ENCODE measurements at regions not wholly inside any gene's neighbourhood (a gene's known extent, or its start where the extent isn't known, plus 50 kb on each side); places are given as distances from the start of the nearest gene placed in this dataset.

- no peak overlapping the region for H3K4me3 ChIP-seq (ENCODE audit: low read length)
- TF ChIP-seq CTCF (conservative IDR thresholded peaks at IDR 0.05; ENCODE audit: low read length) = no peak
- DNase-seq (ENCODE audit: low read depth) = peak; percentile 6
Measured at GRCh38 chr5:121189342-121190305, 662.1 kb upstream of the FTMT start.

DNA sequence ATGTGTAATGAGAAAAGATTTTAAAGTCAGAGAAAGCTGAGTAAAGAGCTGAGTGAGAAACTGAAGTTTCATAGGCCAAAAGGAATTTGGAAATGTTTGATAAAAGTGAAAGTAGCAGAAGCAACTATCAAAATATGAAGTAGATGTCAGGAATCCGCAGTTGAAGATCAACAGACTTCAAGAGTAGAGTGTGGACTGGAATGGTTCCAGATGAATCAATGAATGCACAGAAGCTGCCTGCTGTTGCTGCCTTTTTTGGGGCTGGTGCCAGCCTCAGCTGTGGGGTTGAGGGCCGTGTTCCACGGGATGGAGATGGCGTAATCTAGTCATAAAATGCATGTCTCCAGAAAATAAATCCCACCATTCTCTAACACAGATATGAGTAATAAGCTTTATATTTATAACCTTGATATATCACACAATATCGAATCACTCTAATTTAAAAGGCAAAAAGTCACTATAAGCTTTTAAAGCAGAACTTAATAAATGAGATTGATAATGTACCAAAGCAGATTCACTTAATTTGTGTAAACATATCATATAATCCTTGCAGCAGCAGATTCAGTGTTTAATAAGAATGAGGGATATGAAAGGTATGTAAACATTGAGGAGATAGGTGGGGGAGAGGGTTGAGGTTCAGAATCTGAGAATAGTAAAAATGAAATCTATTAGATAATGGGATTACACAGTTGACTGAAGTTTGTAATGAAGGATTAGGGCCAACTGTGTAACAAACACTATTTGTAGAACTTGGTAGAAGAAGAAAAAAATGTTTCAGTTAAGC lies 652.3 kb upstream of the FTMT start:
- peak; percentile 74 for DNase-seq (ENCODE audit: low read depth)
- H3K4me3 ChIP-seq (ENCODE audit: low read length) = peak overlapping the region; percentile 26; the same call in 1 of the 2 replicates
- no peak for TF ChIP-seq CTCF (conservative IDR thresholded peaks at IDR 0.05; ENCODE audit: low read length)

DNA sequence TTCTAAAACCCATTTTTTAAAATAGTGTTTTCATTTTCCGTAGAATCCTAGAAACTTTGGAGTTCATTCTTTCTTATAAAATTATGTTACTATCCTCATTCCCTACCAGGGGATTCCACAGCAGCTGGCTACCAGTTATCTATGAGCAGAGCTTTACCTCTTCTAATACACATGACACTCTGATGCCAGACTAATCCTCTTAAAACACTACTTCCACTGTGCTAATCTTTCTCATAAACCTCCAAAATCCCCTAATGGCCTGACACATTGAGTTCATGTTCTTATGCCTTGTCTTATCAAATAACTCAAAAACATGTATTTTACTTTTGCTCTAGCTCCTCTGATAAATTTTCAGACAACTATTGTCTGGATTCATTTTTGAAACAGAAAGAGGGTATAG lies 633.6 kb upstream of the FTMT start:
- no peak for DNase-seq (ENCODE audit: low read depth)
- no peak overlapping the region for H3K4me3 ChIP-seq (ENCODE audit: low read length)
- no peak for TF ChIP-seq CTCF (conservative IDR thresholded peaks at IDR 0.05; ENCODE audit: low read length)

- no peak for TF ChIP-seq CTCF (conservative IDR thresholded peaks at IDR 0.05; ENCODE audit: low read length)
- H3K4me3 ChIP-seq (ENCODE audit: low read length) = no peak overlapping the region
- DNase-seq (ENCODE audit: low read depth) = no peak
Measured at GRCh38 chr5:121221483-121221882, 630.2 kb upstream of the FTMT start.

DNA sequence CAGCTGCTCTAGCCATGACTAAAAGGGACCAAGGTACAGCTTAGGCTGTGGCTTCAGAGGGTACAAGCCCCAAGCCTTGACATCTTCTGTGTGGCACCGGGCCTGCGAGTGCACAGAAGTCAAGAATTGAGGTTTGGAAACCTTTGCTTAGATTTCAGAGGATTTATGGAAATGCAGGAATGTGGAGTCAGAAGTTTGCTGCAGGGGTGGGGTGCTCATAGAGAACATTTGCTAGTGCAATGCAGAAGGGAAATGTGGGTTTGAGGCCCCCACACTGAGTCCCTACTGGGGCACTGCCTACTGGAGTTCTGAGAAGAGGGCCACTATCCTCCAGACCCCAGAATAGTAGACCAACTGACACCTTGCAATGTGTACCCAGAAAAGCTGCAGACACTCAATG lies 624.9 kb upstream of the FTMT start:
- no peak for TF ChIP-seq CTCF (conservative IDR thresholded peaks at IDR 0.05; ENCODE audit: low read length)
- no peak overlapping the region for H3K4me3 ChIP-seq (ENCODE audit: low read length)
- no peak for DNase-seq (ENCODE audit: low read depth)

GRCh38 chr5:121239951-121240350 lies 611.7 kb upstream of the FTMT start:
- no peak overlapping the region for H3K4me3 ChIP-seq (ENCODE audit: low read length)
- TF ChIP-seq CTCF (conservative IDR thresholded peaks at IDR 0.05; ENCODE audit: low read length) = no peak
- no peak for DNase-seq (ENCODE audit: low read depth)
